GM21786 (cell line): ENCODE measurements at regions not wholly inside any gene's neighbourhood (a gene's known extent, or its start where the extent isn't known, plus 50 kb on each side); places are given as distances from the start of the nearest gene placed in this dataset.

Source experiments
- ATAC-seq: cut with Tn5 transposase; IDR thresholded peaks from one replicate; pipeline ENCODE4 v1.9.1; 2021; ENCODE audit not compliant: unreplicated experiment

GRCh38 chr5:144582066-144582465 lies 411.4 kb downstream of the KCTD16 start:
- no peak for ATAC-seq

- no peak for ATAC-seq
Observed at GRCh38 chr5:144581044-144581443, 410.4 kb downstream of the KCTD16 start.

GRCh38 chr5:144577676-144578075 lies 407.0 kb downstream of the KCTD16 start:
- no peak for ATAC-seq

- ATAC-seq, result no peak
Observed at GRCh38 chr5:144575736-144576135, 405.1 kb downstream of the KCTD16 start.

GRCh38 chr5:144567421-144567780 lies 396.7 kb downstream of the KCTD16 start:
- ATAC-seq, result no peak

GRCh38 chr5:144566747-144567420 lies 396.2 kb downstream of the KCTD16 start:
- no peak for ATAC-seq

GRCh38 chr5:144549580-144549979 lies 378.9 kb downstream of the KCTD16 start:
- no peak for ATAC-seq

- no peak for ATAC-seq
Observed at GRCh38 chr5:144548936-144549335, 378.3 kb downstream of the KCTD16 start.

- no peak for ATAC-seq
Observed at GRCh38 chr5:144547098-144547499, 376.4 kb downstream of the KCTD16 start.

GRCh38 chr5:144538845-144539244 lies 368.2 kb downstream of the KCTD16 start:
- ATAC-seq, result no peak
